CD4-positive, alpha-beta T cell (primary cell): ENCODE measurements at regions not wholly inside any gene's neighbourhood (a gene's known extent, or its start where the extent isn't known, plus 50 kb on each side); places are given as distances from the start of the nearest gene placed in this dataset.

Experiments
- ATAC-seq: fragments of 200-7000 bp; cut with Tn5 transposase; one replicate; pipeline ENCODE4 v1.10.0; 2022; ENCODE audit warnings: mild to moderate bottlenecking; ENCODE audit not compliant: poor library complexity
- CTCF ChIA-PET: fragments of 350-600 bp; sonication (Branson Sonifier 250); formaldehyde crosslinking; loops from one replicate; lab custom pipeline; 2021; ENCODE audit warnings: antibody characterized with exemption, inconsistent platforms; lab: Charles Lee
- POLR2A ChIA-PET: fragments of 350-600 bp; sonication (Branson Sonifier 250); formaldehyde crosslinking; loops from one replicate; lab custom pipeline; 2021; ENCODE audit warnings: antibody characterized with exemption, inconsistent platforms; lab: Charles Lee
- DNase-seq, 14 experiments: peaks; one replicate each; pipeline ENCODE4 v3.0.0-alpha.2; 2013 to 2020; ENCODE audit warnings: mixed read lengths in 2 of 14
- H3K27ac ChIP-seq, 2 donors: one replicate each; pipeline versions ENCODE4 v1.5.1 to v1.7.0; 2013; ENCODE audit warnings: low read length in 2 of 2, low read depth in 1 of 2, mild to moderate bottlenecking in 1 of 2
- H3K27me3 ChIP-seq, 2 experiments: 1 replicate in 1 of 2; 2 replicates in 1 of 2; pipeline versions ENCODE4 v1.6.1 to v1.7.0; 2013; ENCODE audit warnings: low read length in 2 of 2, control low read depth in 1 of 2, mild to moderate bottlenecking in 1 of 2, moderate library complexity in 1 of 2; ENCODE audit not compliant: insufficient read depth in 2 of 2, control insufficient read depth in 1 of 2
- H3K36me3 ChIP-seq: one replicate; pipeline ENCODE4 v1.6.1; 2013; ENCODE audit warnings: low read length, control low read depth; ENCODE audit not compliant: insufficient read depth
- H3K4me1 ChIP-seq: one replicate; pipeline ENCODE4 v1.6.1; 2013; ENCODE audit warnings: low read length, control low read depth; ENCODE audit not compliant: insufficient read depth
- H3K4me3 ChIP-seq: one replicate; pipeline ENCODE4 v1.5.1; 2013; ENCODE audit warnings: mild to moderate bottlenecking, low read length, moderate library complexity
- H3K9me3 ChIP-seq, 2 experiments: 1 replicate in 1 of 2; 2 replicates in 1 of 2; pipeline versions ENCODE4 v1.6.1 to v1.7.0; 2013; ENCODE audit warnings: low read length in 2 of 2, mild to moderate bottlenecking in 2 of 2, control low read depth in 1 of 2, moderate library complexity in 1 of 2; ENCODE audit not compliant: control insufficient read depth in 1 of 2, insufficient read depth in 1 of 2
- H3K27ac Mint-ChIP-seq: one replicate; pipeline ENCODE4 v1.8.0; 2020; ENCODE audit warnings: mixed read lengths
- H3K27me3 Mint-ChIP-seq: one replicate; pipeline ENCODE4 v1.8.0; 2021; ENCODE audit warnings: mixed read lengths
- H3K36me3 Mint-ChIP-seq: one replicate; pipeline ENCODE4 v1.8.0; 2021; ENCODE audit warnings: low read depth, mixed read lengths
- H3K4me1 Mint-ChIP-seq: one replicate; pipeline ENCODE4 v1.8.0; 2021; ENCODE audit warnings: low read depth, mixed read lengths
- H3K4me3 Mint-ChIP-seq: one replicate; pipeline ENCODE4 v1.8.0; 2020; ENCODE audit warnings: mild to moderate bottlenecking, mixed read lengths
- H3K9me3 Mint-ChIP-seq: one replicate; pipeline ENCODE4 v1.8.0; 2020; ENCODE audit warnings: mixed read lengths
- CTCF ChIP-seq: fragments of 200-600 bp; IDR thresholded peaks from one replicate; pipeline ENCODE4 v1.8.0; 2022; ENCODE audit warnings: antibody characterized with exemption, mild to moderate bottlenecking
- intact Hi-C, 2 experiments: fragments of 100-400 bp; cut with DNase I in 1 of 2; cut with micrococcal nuclease in 1 of 2; formaldehyde crosslinking; loops; one replicate each; pipeline versions ENCODE4 v1.15.1 to v1.9.0; 2023 to 2025; cut with DNase I, micrococcal nuclease

- peak in 1 of 14 experiments; percentile 3 for DNase-seq
- Mint-ChIP-seq H3K27ac (peak overlapping the region; percentile 92), H3K9me3 (no peaks in the 10 kb centered on the region), H3K4me1 (peaks cover 31% of the 10 kb centered on the region), H3K36me3 (peaks cover 6% of the 10 kb centered on the region), H3K4me3 (peak overlapping the region; percentile 96), H3K27me3 (no peaks in the 10 kb centered on the region)
- Histone ChIP-seq H3K27me3 (no peaks in the 10 kb centered on the region), H3K36me3 (no peaks in the 10 kb centered on the region), H3K4me3 (peak overlapping the region; percentile 75), H3K27ac (peak overlapping the region in 1 of 2 donors; percentile 49), H3K9me3 (no peaks in the 10 kb centered on the region), H3K4me1 (peaks cover 19% of the 10 kb centered on the region)
- POLR2A ChIA-PET, result no interaction called here
- TF ChIP-seq CTCF, result no peak
- intact Hi-C loops, result loop anchor here (5.0 kb wide), 5 partner anchors 54 to 446 kb away; partner anchors contain the start of genes ATG7 (in 1 of the 2), TAMM41 (in 1 of the 2) and VGLL4 (in 1 of the 2)
- CTCF ChIA-PET, result interaction anchor here (1.8 kb wide), 1 partner anchor 15 kb away, joined by 6 read pairs; no protein-coding TSS in a partner anchor
- no peak for ATAC-seq
Measured at GRCh38 chr3:11717768-11718636, 74.3 kb upstream of the VGLL4 start.

GRCh38 chr3:11717301-11717700, 73.6 kb upstream of the VGLL4 start:
- peaks cover 31% of the 10 kb centered on the region for H3K4me1 Mint-ChIP-seq
- no peak for DNase-seq
- H3K9me3 ChIP-seq, result no peaks in the 10 kb centered on the region
- H3K9me3 Mint-ChIP-seq, result no peaks in the 10 kb centered on the region
- no peak for TF ChIP-seq CTCF
- CTCF ChIA-PET, result interaction anchor here (0.7 to 1.8 kb wide), 2 partner anchors 14 to 163 kb away, joined by 3 to 6 read pairs; no protein-coding TSS in a partner anchor
- no peak overlapping the region for H3K27ac ChIP-seq
- no peaks in the 10 kb centered on the region for H3K27me3 Mint-ChIP-seq
- no peaks in the 10 kb centered on the region for H3K27me3 ChIP-seq
- intact Hi-C loops, result loop anchor here (5.0 kb wide), 5 partner anchors 55 to 445 kb away; partner anchors contain the start of genes ATG7 (in 1 of the 2), TAMM41 (in 1 of the 2) and VGLL4 (in 1 of the 2)
- no peak for ATAC-seq
- peak overlapping the region; percentile 50 for H3K27ac Mint-ChIP-seq
- peaks cover 6% of the 10 kb centered on the region for H3K36me3 Mint-ChIP-seq
- no peak overlapping the region for H3K4me3 ChIP-seq
- H3K36me3 ChIP-seq, result no peaks in the 10 kb centered on the region
- peak overlapping the region; percentile 17 for H3K4me3 Mint-ChIP-seq
- peaks cover 19% of the 10 kb centered on the region for H3K4me1 ChIP-seq
- POLR2A ChIA-PET, result no interaction called here

GRCh38 chr3:11716573-11717290, 73.0 kb upstream of the VGLL4 start:
- intact Hi-C loops, result loop anchor here (5.0 kb wide), 5 partner anchors 56 to 444 kb away; partner anchors contain the start of genes ATG7 (in 1 of the 2), TAMM41 (in 1 of the 2) and VGLL4 (in 1 of the 2)
- H3K36me3 ChIP-seq, result no peaks in the 10 kb centered on the region
- H3K4me3 ChIP-seq, result no peak overlapping the region
- no peaks in the 10 kb centered on the region for H3K9me3 Mint-ChIP-seq
- no peaks in the 10 kb centered on the region for H3K27me3 Mint-ChIP-seq
- DNase-seq (no peak), ATAC-seq (no peak)
- ChIA-PET POLR2A (no interaction called here), CTCF (interaction anchor here (0.7 to 1.8 kb wide), 2 partner anchors 14 to 164 kb away, joined by 3 to 6 read pairs; no protein-coding TSS in a partner anchor)
- H3K4me3 Mint-ChIP-seq, result peak overlapping the region; percentile 49
- no peak overlapping the region for H3K27ac ChIP-seq
- H3K27ac Mint-ChIP-seq, result peak overlapping the region; percentile 50
- H3K27me3 ChIP-seq, result no peaks in the 10 kb centered on the region
- peaks cover 6% of the 10 kb centered on the region for H3K36me3 Mint-ChIP-seq
- peaks cover 31% of the 10 kb centered on the region for H3K4me1 Mint-ChIP-seq
- H3K4me1 ChIP-seq, result peaks cover 19% of the 10 kb centered on the region
- TF ChIP-seq CTCF, result no peak
- no peaks in the 10 kb centered on the region for H3K9me3 ChIP-seq
